ENCODE measurements at regions not wholly inside any gene's neighbourhood (a gene's known extent, or its start where the extent isn't known, plus 50 kb on each side); places are given as distances from the start of the nearest gene placed in this dataset.

DNA sequence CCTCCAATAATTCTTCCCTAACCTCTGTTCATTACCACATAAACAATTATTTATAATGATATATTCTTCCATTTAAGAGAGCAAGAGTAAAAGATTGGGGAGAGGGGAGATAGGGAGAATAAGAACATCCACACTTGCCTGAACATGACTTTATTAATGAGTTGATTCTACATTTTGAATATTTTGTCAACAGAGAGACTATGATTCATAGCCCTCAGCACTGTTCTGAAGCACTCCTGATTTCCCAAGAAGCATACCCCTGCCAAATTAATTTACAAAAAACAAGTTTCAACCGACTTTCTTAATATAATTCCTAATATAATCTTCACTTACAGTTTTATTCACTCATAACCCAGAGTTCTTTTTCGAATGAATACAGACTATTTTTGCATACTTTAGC, 828.8 kb downstream of the ROBO2 start:
- DNase-seq = no peak
- Histone ChIP-seq H3K4me1 (no peaks in the 10 kb centered on the region), H3K9me3 (no peaks in the 10 kb centered on the region), H3K36me3 (ENCODE audit: low read depth, missing control alignments) (no peaks in the 10 kb centered on the region), H3K27ac (no peak overlapping the region), H3K4me3 (no peak overlapping the region), H3K27me3 (no peaks in the 10 kb centered on the region)
- no peak for TF ChIP-seq POLR2A (IDR thresholded peaks at IDR 0.05)
- TF ChIP-seq, protein P1, sequence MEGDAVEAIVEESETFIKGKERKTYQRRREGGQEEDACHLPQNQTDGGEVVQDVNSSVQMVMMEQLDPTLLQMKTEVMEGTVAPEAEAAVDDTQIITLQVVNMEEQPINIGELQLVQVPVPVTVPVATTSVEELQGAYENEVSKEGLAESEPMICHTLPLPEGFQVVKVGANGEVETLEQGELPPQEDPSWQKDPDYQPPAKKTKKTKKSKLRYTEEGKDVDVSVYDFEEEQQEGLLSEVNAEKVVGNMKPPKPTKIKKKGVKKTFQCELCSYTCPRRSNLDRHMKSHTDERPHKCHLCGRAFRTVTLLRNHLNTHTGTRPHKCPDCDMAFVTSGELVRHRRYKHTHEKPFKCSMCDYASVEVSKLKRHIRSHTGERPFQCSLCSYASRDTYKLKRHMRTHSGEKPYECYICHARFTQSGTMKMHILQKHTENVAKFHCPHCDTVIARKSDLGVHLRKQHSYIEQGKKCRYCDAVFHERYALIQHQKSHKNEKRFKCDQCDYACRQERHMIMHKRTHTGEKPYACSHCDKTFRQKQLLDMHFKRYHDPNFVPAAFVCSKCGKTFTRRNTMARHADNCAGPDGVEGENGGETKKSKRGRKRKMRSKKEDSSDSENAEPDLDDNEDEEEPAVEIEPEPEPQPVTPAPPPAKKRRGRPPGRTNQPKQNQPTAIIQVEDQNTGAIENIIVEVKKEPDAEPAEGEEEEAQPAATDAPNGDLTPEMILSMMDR (IDR thresholded peaks at IDR 0.05) = no peak
- WGBS, 2 donors = 71 to 75% methylated on average over 2 of the region's 2 CpGs
- intact Hi-C loops (cut with DNase I; ENCODE audit: low total_unique reads) = no loop called here

DNA sequence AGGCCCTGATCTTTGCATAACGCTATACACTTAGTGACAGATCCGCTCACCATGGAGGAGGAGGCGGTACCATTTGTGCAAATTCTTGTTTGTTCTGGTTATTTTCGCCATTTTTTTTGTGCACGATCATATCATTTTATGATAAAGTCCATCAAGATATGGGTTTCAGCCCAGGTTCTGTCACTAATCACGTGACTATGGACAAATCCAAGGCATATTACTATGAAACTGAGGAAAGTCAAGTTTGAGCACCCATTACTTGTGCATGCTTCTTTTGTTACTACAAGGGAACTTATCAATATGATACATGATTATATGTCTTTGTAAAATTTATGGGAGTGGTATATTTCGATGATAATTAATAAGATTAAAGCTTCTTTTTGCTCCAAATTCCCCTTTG, 829.5 kb downstream of the ROBO2 start:
- Histone ChIP-seq H3K27ac (no peak overlapping the region), H3K4me1 (no peaks in the 10 kb centered on the region), H3K27me3 (no peaks in the 10 kb centered on the region), H3K4me3 (no peak overlapping the region), H3K9me3 (no peaks in the 10 kb centered on the region), H3K36me3 (ENCODE audit: low read depth, missing control alignments) (no peaks in the 10 kb centered on the region)
- no peak for DNase-seq
- intact Hi-C loops (cut with DNase I; ENCODE audit: low total_unique reads) = no loop called here
- whole genome bisulfite sequencing, 2 donors = 92 to 93% methylated on average over 7 of the region's 7 CpGs
- no peak for TF ChIP-seq POLR2A (IDR thresholded peaks at IDR 0.05)
- TF ChIP-seq, protein P1 (IDR thresholded peaks at IDR 0.05) = no peak

DNA sequence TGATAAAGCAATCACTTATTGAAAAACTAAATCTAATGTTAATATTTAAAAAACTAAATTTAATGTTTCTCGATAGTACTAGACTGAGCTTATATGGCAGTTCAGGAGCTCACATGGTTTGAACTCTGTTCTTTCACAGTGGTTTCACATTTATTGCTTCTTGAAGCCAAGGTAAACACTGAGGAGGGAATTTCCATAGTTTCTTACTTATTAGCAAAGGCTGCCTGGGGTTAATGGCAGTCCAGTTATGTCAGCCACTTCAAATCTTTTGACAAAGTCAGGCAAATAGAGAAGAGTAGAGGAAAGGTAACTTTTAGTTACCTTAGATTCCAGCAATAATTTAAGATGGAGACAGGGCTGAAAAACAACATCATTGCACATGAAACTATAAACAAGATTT, 831.5 kb downstream of the ROBO2 start:
- TF ChIP-seq, protein P1 (IDR thresholded peaks at IDR 0.05) = no peak
- no peak for TF ChIP-seq POLR2A (IDR thresholded peaks at IDR 0.05)
- WGBS, 2 donors = 95 to 96% methylated on average over 1 of the region's 1 CpG
- Histone ChIP-seq H3K36me3 (ENCODE audit: low read depth, missing control alignments) (no peaks in the 10 kb centered on the region), H3K27ac (no peak overlapping the region), H3K27me3 (no peaks in the 10 kb centered on the region), H3K9me3 (no peaks in the 10 kb centered on the region), H3K4me3 (no peak overlapping the region), H3K4me1 (no peaks in the 10 kb centered on the region)
- no peak for DNase-seq
- intact Hi-C loops (cut with DNase I; ENCODE audit: low total_unique reads) = no loop called here

DNA sequence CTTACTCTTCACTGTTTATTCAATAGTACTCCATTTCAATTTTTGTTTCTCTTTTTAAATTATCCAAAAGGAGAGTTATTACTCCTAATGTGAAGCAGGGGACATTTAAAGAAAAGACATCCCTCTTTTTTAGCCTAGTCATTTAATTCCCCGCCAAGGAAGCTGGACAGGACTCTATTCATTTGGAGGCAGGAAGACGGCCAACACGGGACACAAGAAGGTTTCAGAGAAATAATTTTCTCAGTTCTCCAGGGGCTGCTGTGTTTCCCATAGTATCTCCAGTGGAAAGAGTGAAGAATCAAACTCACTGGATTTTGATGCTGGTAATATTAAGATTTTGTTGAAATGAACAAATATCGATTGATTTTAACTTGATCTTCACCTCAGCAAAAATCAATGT, 833.7 kb downstream of the ROBO2 start:
- no peaks in the 10 kb centered on the region for H3K27me3 ChIP-seq
- H3K4me1 ChIP-seq = no peaks in the 10 kb centered on the region
- no peak for DNase-seq
- intact Hi-C loops (cut with DNase I; ENCODE audit: low total_unique reads) = no loop called here
- H3K36me3 ChIP-seq (ENCODE audit: low read depth, missing control alignments) = no peaks in the 10 kb centered on the region
- no peak overlapping the region for H3K4me3 ChIP-seq
- TF ChIP-seq, protein P1 (IDR thresholded peaks at IDR 0.05) = no peak
- no peak for TF ChIP-seq POLR2A (IDR thresholded peaks at IDR 0.05)
- 78 to 83% methylated on average over 4 of the region's 4 CpGs for WGBS, 2 donors
- H3K27ac ChIP-seq = no peak overlapping the region
- no peaks in the 10 kb centered on the region for H3K9me3 ChIP-seq

DNA sequence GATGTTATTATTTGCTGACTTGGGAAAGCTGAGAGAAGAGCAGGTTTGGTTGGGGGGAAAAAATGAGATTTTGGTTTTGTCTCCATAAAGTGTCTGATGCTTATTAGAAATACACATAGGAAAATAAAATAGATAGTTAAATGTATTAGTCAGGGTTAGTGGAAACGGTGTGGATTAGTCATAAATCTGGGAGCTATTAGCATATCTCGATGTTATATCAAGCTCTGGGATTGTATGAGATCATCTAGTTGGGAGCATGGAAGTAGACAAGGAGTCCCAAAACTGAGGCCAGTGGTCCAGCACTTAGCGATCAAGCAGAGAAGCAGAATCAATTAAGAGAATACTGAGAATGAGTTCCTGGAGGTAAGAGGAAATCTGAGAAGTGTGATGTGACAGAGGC, 845.5 kb downstream of the ROBO2 start:
- 82 to 93% methylated on average over 3 of the region's 3 CpGs for WGBS, 2 donors

More for the DNA sequence above, 845.5 kb downstream of the ROBO2 start:
- Histone ChIP-seq H3K4me3 (no peak overlapping the region), H3K27ac (no peak overlapping the region), H3K4me1 (no peaks in the 10 kb centered on the region), H3K27me3 (no peaks in the 10 kb centered on the region), H3K36me3 (ENCODE audit: low read depth, missing control alignments) (no peaks in the 10 kb centered on the region), H3K9me3 (no peaks in the 10 kb centered on the region)
- no peak for DNase-seq
- intact Hi-C loops (cut with DNase I; ENCODE audit: low total_unique reads) = no loop called here
- TF ChIP-seq POLR2A (IDR thresholded peaks at IDR 0.05) = no peak
- TF ChIP-seq, protein P1 (IDR thresholded peaks at IDR 0.05) = no peak

Data from testis (tissue), 2 donors.